Common myeloid progenitor, CD34-positive (primary cell): ENCODE measurements at regions not wholly inside any gene's neighbourhood (a gene's known extent, or its start where the extent isn't known, plus 50 kb on each side); places are given as distances from the start of the nearest gene placed in this dataset.
A peak's percentile ranks its signal among the peaks of the same experiment; 100 is the strongest.

Experiments used
- CTCF ChIA-PET: fragments of 350-600 bp; sonication (Branson Sonifier 250); formaldehyde crosslinking; loops from one replicate; lab custom pipeline; 2021; ENCODE audit warnings: antibody characterized with exemption; lab: Charles Lee
- POLR2A ChIA-PET: fragments of 350-600 bp; sonication (Branson Sonifier 250); formaldehyde crosslinking; loops from one replicate; lab custom pipeline; 2021; ENCODE audit warnings: antibody characterized with exemption; lab: Charles Lee
- DNase-seq, 3 donors: peaks; one replicate each; pipeline versions ENCODE4 v3.0.0 to v3.0.0-alpha.2; 2013
- H3K27ac ChIP-seq, 2 experiments: 1 replicate in 1 of 2; 2 replicates in 1 of 2; pipeline ENCODE4 v1.7.0; 2013; ENCODE audit warnings: inconsistent platforms in 2 of 2, low read length in 2 of 2, mild to moderate bottlenecking in 2 of 2, low read depth in 1 of 2, moderate library complexity in 1 of 2; ENCODE audit not compliant: severe bottlenecking in 2 of 2, insufficient read depth in 1 of 2, poor library complexity in 1 of 2
- H3K27me3 ChIP-seq, 5 experiments: replicated peaks in 2 of 5; 1 replicate in 3 of 5; 2 replicates in 2 of 5; pipeline versions ENCODE4 v1.6.1 to v1.7.0; 2013; ENCODE audit warnings: low read length in 4 of 5, mild to moderate bottlenecking in 2 of 5, moderate library complexity in 2 of 5, inconsistent platforms in 1 of 5; ENCODE audit not compliant: insufficient read depth in 5 of 5, control insufficient read depth in 4 of 5
- H3K36me3 ChIP-seq, 4 experiments: 1 replicate in 2 of 4; 2 replicates in 2 of 4; pipeline versions ENCODE4 v1.6.1 to v1.7.0; 2013; ENCODE audit warnings: low read length in 3 of 4, control low read depth in 1 of 4, mild to moderate bottlenecking in 1 of 4; ENCODE audit not compliant: control insufficient read depth in 4 of 4, insufficient read depth in 4 of 4
- H3K4me1 ChIP-seq, 4 experiments: 1 replicate in 3 of 4; 2 replicates in 1 of 4; pipeline versions ENCODE4 v1.6.1 to v1.7.1; 2013; ENCODE audit warnings: low read length in 3 of 4, mild to moderate bottlenecking in 3 of 4, control low read depth in 1 of 4, inconsistent platforms in 1 of 4, moderate library complexity in 1 of 4; ENCODE audit not compliant: control insufficient read depth in 4 of 4, insufficient read depth in 4 of 4; ENCODE audit errors: control extremely low read depth in 1 of 4
- H3K4me3 ChIP-seq, 7 experiments: 1 replicate in 4 of 7; 2 replicates in 3 of 7; pipeline versions ENCODE4 v1.5.1 to v1.7.0; 2013; ENCODE audit warnings: mild to moderate bottlenecking in 7 of 7, low read length in 6 of 7, moderate library complexity in 6 of 7, inconsistent platforms in 2 of 7, low read depth in 2 of 7, control low read depth in 1 of 7; ENCODE audit not compliant: insufficient read depth in 4 of 7, control insufficient read depth in 1 of 7; ENCODE audit errors: extremely low read depth in 1 of 7
- H3K9me3 ChIP-seq, 5 experiments: 1 replicate in 4 of 5; 2 replicates in 1 of 5; pipeline versions ENCODE4 v1.6.1 to v1.7.1; 2013; ENCODE audit warnings: low read length in 4 of 5, mild to moderate bottlenecking in 2 of 5, inconsistent platforms in 1 of 5, low read depth in 1 of 5, moderate library complexity in 1 of 5; ENCODE audit not compliant: control insufficient read depth in 4 of 5, insufficient read depth in 2 of 5; ENCODE audit errors: control extremely low read depth in 1 of 5
- WGBS: methylation state at CpG from one replicate; pipeline ENCODE4 v1.1.5; 2013; ENCODE audit not compliant: insufficient coverage; 5-methylcytosine and 5-hydroxymethylcytosine counted together

GRCh38 chr2:158011055-158011771, 90.5 kb upstream of the UPP2 start:
- DNase-seq: peak in 1 of 3 donors; percentile 15
- no peak overlapping the region for H3K27ac ChIP-seq
- H3K36me3 ChIP-seq: no peaks in the 10 kb centered on the region
- H3K27me3 ChIP-seq: no peaks in the 10 kb centered on the region
- ChIA-PET CTCF (interaction anchor here (0.6 to 2.0 kb wide), 17 partner anchors 9 to 709 kb away, joined by 3 to 12 read pairs (median 5); no protein-coding TSS in a partner anchor), POLR2A (no interaction called here)
- WGBS: 91% methylated on average over 5 of the region's 5 CpGs
- H3K9me3 ChIP-seq: no peaks in the 10 kb centered on the region
- no peak overlapping the region for H3K4me3 ChIP-seq
- H3K4me1 ChIP-seq: peaks cover 0 to 24% (median 9%) of the 10 kb centered on the region in 4 experiments

GRCh38 chr2:158009399-158009798, 92.3 kb upstream of the UPP2 start:
- 3% methylated on average over 3 of the region's 4 CpGs for WGBS
- ChIA-PET POLR2A (no interaction called here), CTCF (interaction anchor here (0.7 to 5.7 kb wide), 6 partner anchors 13 to 745 kb away, joined by 3 to 64 read pairs (median 5); no protein-coding TSS in a partner anchor)
- Histone ChIP-seq H3K36me3 (no peaks in the 10 kb centered on the region), H3K4me3 (peak overlapping the region in 1 of 7 experiments; percentile 10), H3K27ac (no peak overlapping the region), H3K9me3 (no peaks in the 10 kb centered on the region), H3K27me3 (no peaks in the 10 kb centered on the region), H3K4me1 (peaks cover 0 to 24% (median 9%) of the 10 kb centered on the region in 4 experiments)
- DNase-seq: peak in 1 of 3 donors; percentile 8

GRCh38 chr2:158006961-158007719, 94.5 kb upstream of the UPP2 start:
- H3K27ac ChIP-seq: no peak overlapping the region
- peak; percentile 87 to 96 (median 93) for DNase-seq

GRCh38 chr2:158004126-158004764, 97.4 kb upstream of the UPP2 start:
- WGBS: 94% methylated on average over 2 of the region's 8 CpGs
- H3K36me3 ChIP-seq: no peaks in the 10 kb centered on the region
- H3K27ac ChIP-seq: no peak overlapping the region
- ChIA-PET CTCF (interaction anchor here (0.9 to 5.7 kb wide), 2 partner anchors 225 to 652 kb away, joined by 3 to 64 read pairs; no protein-coding TSS in a partner anchor), POLR2A (interaction anchor here (0.6 to 0.7 kb wide), 2 partner anchors 161 to 449 kb away, joined by 4 to 8 read pairs; no protein-coding TSS in a partner anchor)
- H3K4me3 ChIP-seq: no peak overlapping the region
- H3K9me3 ChIP-seq: no peaks in the 10 kb centered on the region
- DNase-seq: no peak
- H3K27me3 ChIP-seq: no peaks in the 10 kb centered on the region
- peaks cover 0 to 10% (median 4%) of the 10 kb centered on the region in 4 experiments for H3K4me1 ChIP-seq

More at GRCh38 chr2:158006961-158007719, 94.5 kb upstream of the UPP2 start:
- H3K4me1 ChIP-seq: peaks cover 0 to 24% (median 9%) of the 10 kb centered on the region in 4 experiments
- H3K9me3 ChIP-seq: no peaks in the 10 kb centered on the region
- peak overlapping the region in 1 of 7 experiments; percentile 39 for H3K4me3 ChIP-seq
- ChIA-PET POLR2A (no interaction called here), CTCF (interaction anchor here (0.7 to 5.7 kb wide), 12 partner anchors 11 to 228 kb away, joined by 3 to 64 read pairs (median 3); no protein-coding TSS in a partner anchor)
- H3K27me3 ChIP-seq: no peaks in the 10 kb centered on the region
- H3K36me3 ChIP-seq: no peaks in the 10 kb centered on the region
- 34% methylated on average over 7 of the region's 9 CpGs for WGBS

GRCh38 chr2:158002079-158002478, 99.6 kb upstream of the UPP2 start:
- no peaks in the 10 kb centered on the region for H3K36me3 ChIP-seq
- no peaks in the 10 kb centered on the region for H3K27me3 ChIP-seq
- no peak overlapping the region for H3K27ac ChIP-seq
- CTCF ChIA-PET: interaction anchor here (1.4 kb wide), 1 partner anchor 10 kb away, joined by 5 read pairs; no protein-coding TSS in a partner anchor
- DNase-seq: no peak
- 100% methylated on average over 4 of the region's 4 CpGs for WGBS
- H3K9me3 ChIP-seq: no peaks in the 10 kb centered on the region
- POLR2A ChIA-PET: no interaction called here
- no peak overlapping the region for H3K4me3 ChIP-seq
- peaks cover 0 to 5% (median 2%) of the 10 kb centered on the region in 4 experiments for H3K4me1 ChIP-seq

GRCh38 chr2:157996799-157997198, 104.9 kb upstream of the UPP2 start:
- no CpG with 5 or more reads among the region's 1 CpG for WGBS
- ChIA-PET POLR2A (interaction anchor here (1.4 kb wide), 1 partner anchor 21 kb away, joined by 4 read pairs; no protein-coding TSS in a partner anchor), CTCF (interaction anchor here (1.3 to 3.1 kb wide), 3 partner anchors 10 to 219 kb away, joined by 4 to 19 read pairs (median 8); no protein-coding TSS in a partner anchor)
- no peaks in the 10 kb centered on the region for H3K4me1 ChIP-seq
- no peaks in the 10 kb centered on the region for H3K27me3 ChIP-seq
- H3K36me3 ChIP-seq: no peaks in the 10 kb centered on the region
- H3K4me3 ChIP-seq: no peak overlapping the region
- H3K27ac ChIP-seq: no peak overlapping the region
- no peak for DNase-seq
- H3K9me3 ChIP-seq: no peaks in the 10 kb centered on the region
